K562 (cell line): ENCODE measurements at regions not wholly inside any gene's neighbourhood (a gene's known extent, or its start where the extent isn't known, plus 50 kb on each side); places are given as distances from the start of the nearest gene placed in this dataset.

ENCODE experiments used
- CCAR2 ChIP-seq: fragments of 200-400 bp; formaldehyde crosslinking; IDR thresholded peaks from 2 replicates; pipeline ENCODE4 v1.6.1; 2017; ENCODE audit warnings: mild to moderate bottlenecking, low read depth, low read length
- HINFP ChIP-seq: fragments of 450-650 bp; conservative IDR thresholded peaks from 2 replicates; pipeline ENCODE4 v1.6.1; 2016; ENCODE audit warnings: missing genetic modification characterization, low read depth, mild to moderate bottlenecking, control low read depth, missing compliant biosample characterization
- MLX ChIP-seq, 2 experiments: fragments of 450-650 bp in 1 of 2; sonication (generic) in 1 of 2; formaldehyde crosslinking; conservative IDR thresholded peaks; 2 replicates each; pipeline versions ENCODE4 v1.4.0 to v1.8.1; 2020 to 2022; ENCODE audit warnings: mild to moderate bottlenecking in 1 of 2, missing genetic modification reagents in 1 of 2
- POLR2B ChIP-seq: fragments of 450-650 bp; IDR thresholded peaks from 2 replicates; pipeline ENCODE4 v1.6.1; 2018; ENCODE audit warnings: low read depth; ENCODE audit not compliant: partially characterized antibody
- SIN3A ChIP-seq, 2 experiments: fragments of 150-350 bp in 1 of 2; IDR thresholded peaks; 2 replicates each; pipeline ENCODE4 v1.6.1; 2011 to 2016; ENCODE audit warnings: borderline replicate concordance in 2 of 2, low read depth in 2 of 2, low read length in 2 of 2, mild to moderate bottlenecking in 2 of 2, moderate library complexity in 2 of 2; ENCODE audit not compliant: control insufficient read depth in 1 of 2
- ZNF589 ChIP-seq: fragments of 200-800 bp; sonication (Bioruptor generic); IDR thresholded peaks from 2 replicates; pipeline ENCODE4 v1.6.1; 2016; ENCODE audit warnings: low read depth, missing genetic modification characterization, missing compliant biosample characterization
- TF ChIP-seq, protein P1 (sequence below), 3 experiments: IDR thresholded peaks in 2 of 3; conservative IDR thresholded peaks in 1 of 3; 2 replicates each; pipeline ENCODE4 v1.5.1; 2011 to 2012; ENCODE audit warnings: low read length in 3 of 3, mild to moderate bottlenecking in 3 of 3, control low read depth in 2 of 3, improper control_type of control experiment in 1 of 3, inconsistent platforms in 1 of 3, low read depth in 1 of 3, mixed read lengths in 1 of 3, moderate library complexity in 1 of 3; ENCODE audit not compliant: insufficient read depth in 2 of 3
- TF ChIP-seq, protein P2 (sequence below): fragments of 450-650 bp; IDR thresholded peaks from 2 replicates; pipeline ENCODE4 v1.6.1; 2016; ENCODE audit warnings: low read depth

- TF ChIP-seq, protein P1, sequence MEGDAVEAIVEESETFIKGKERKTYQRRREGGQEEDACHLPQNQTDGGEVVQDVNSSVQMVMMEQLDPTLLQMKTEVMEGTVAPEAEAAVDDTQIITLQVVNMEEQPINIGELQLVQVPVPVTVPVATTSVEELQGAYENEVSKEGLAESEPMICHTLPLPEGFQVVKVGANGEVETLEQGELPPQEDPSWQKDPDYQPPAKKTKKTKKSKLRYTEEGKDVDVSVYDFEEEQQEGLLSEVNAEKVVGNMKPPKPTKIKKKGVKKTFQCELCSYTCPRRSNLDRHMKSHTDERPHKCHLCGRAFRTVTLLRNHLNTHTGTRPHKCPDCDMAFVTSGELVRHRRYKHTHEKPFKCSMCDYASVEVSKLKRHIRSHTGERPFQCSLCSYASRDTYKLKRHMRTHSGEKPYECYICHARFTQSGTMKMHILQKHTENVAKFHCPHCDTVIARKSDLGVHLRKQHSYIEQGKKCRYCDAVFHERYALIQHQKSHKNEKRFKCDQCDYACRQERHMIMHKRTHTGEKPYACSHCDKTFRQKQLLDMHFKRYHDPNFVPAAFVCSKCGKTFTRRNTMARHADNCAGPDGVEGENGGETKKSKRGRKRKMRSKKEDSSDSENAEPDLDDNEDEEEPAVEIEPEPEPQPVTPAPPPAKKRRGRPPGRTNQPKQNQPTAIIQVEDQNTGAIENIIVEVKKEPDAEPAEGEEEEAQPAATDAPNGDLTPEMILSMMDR (IDR thresholded peaks at IDR 0.05 in 2 of 3, conservative IDR thresholded peaks at IDR 0.05 in 1 of 3; ENCODE audit: insufficient read depth in 2 of 3, low read depth in 1 of 3, low read length in 3 of 3) = no peak
- TF ChIP-seq SIN3A (IDR thresholded peaks at IDR 0.05; ENCODE audit: borderline replicate concordance in 2 of 2, control insufficient read depth in 1 of 2, low read depth in 2 of 2, low read length in 2 of 2) (no peak), ZNF589 (CRISPR knock-in tag) (no peak), MLX (CRISPR knock-in tag; conservative IDR thresholded peaks at IDR 0.05) (no peak), CCAR2 (no peak), POLR2B (no peak), HINFP (no peak)
- TF ChIP-seq, protein P2, sequence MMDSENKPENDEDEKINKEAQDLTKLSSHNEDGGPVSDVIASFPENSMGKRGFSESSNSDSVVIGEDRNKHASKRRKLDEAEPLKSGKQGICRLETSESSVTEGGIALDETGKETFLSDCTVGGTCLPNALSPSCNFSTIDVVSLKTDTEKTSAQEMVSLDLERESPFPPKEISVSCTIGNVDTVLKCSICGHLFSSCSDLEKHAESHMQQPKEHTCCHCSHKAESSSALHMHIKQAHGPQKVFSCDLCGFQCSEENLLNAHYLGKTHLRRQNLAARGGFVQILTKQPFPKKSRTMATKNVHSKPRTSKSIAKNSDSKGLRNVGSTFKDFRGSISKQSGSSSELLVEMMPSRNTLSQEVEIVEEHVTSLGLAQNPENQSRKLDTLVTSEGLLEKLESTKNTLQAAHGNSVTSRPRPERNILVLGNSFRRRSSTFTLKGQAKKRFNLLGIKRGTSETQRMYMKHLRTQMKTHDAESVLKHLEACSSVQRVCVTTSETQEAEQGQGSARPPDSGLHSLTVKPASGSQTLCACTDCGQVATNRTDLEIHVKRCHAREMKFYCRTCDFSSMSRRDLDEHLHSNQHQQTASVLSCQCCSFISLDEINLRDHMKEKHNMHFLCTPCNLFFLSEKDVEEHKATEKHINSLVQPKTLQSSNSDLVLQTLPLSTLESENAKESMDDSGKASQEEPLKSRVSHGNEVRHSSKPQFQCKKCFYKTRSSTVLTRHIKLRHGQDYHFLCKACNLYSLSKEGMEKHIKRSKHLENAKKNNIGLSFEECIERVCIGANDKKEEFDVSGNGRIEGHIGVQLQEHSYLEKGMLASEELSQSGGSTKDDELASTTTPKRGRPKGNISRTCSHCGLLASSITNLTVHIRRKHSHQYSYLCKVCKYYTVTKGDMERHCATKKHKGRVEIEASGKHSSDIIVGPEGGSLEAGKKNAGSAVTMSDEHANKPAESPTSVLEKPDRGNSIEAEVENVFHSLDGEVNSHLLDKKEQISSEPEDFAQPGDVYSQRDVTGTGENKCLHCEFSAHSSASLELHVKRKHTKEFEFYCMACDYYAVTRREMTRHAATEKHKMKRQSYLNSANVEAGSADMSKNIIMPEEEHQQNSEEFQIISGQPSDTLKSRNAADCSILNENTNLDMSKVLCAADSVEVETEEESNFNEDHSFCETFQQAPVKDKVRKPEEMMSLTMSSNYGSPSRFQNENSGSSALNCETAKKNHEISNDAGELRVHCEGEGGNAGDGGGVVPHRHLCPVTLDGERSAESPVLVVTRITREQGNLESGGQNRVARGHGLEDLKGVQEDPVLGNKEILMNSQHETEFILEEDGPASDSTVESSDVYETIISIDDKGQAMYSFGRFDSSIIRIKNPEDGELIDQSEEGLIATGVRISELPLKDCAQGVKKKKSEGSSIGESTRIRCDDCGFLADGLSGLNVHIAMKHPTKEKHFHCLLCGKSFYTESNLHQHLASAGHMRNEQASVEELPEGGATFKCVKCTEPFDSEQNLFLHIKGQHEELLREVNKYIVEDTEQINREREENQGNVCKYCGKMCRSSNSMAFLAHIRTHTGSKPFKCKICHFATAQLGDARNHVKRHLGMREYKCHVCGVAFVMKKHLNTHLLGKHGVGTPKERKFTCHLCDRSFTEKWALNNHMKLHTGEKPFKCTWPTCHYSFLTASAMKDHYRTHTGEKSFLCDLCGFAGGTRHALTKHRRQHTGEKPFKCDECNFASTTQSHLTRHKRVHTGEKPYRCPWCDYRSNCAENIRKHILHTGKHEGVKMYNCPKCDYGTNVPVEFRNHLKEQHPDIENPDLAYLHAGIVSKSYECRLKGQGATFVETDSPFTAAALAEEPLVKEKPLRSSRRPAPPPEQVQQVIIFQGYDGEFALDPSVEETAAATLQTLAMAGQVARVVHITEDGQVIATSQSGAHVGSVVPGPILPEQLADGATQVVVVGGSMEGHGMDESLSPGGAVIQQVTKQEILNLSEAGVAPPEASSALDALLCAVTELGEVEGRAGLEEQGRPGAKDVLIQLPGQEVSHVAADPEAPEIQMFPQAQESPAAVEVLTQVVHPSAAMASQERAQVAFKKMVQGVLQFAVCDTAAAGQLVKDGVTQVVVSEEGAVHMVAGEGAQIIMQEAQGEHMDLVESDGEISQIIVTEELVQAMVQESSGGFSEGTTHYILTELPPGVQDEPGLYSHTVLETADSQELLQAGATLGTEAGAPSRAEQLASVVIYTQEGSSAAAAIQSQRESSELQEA = no peak
Measured at GRCh38 chr21:35743571-35743970, 316.8 kb downstream of the SETD4 start.
